ENCODE measurements at regions not wholly inside any gene's neighbourhood (a gene's known extent, or its start where the extent isn't known, plus 50 kb on each side); places are given as distances from the start of the nearest gene placed in this dataset.

DNA sequence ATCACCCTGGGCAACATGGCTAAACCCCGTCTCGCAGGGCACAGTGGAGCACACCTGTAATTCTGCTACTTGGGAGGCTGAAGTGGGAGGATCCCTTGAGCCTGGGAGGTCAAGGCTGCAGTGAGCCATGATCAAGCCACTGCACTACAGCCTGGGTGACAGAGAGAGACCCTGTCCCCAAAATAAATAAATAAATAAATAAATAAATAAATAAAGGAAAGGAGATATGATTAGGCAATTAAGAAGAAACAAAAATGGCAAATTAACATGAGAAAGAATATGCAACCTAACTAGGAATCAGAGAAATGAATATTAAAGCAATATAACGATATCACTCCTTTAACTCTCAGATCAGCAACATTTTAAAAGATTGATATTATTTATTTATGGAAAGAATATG is 92.3 kb downstream of the C1D start:
- Histone ChIP-seq H3K36me3 (no peaks in the 10 kb centered on the region), H3K4me1 (replicated peaks) (no peaks in the 10 kb centered on the region), H3K27ac (no peak overlapping the region), H3K9me3 (replicated peaks) (no peaks in the 10 kb centered on the region), H3K4me3 (no peak overlapping the region), H3K27me3 (replicated peaks) (no peaks in the 10 kb centered on the region)
- no peak for DNase-seq (ENCODE audit: low read depth in 1 of 2, low spot score in 2 of 2)

GRCh38 chr2:67974559-67975430 is 88.0 kb downstream of the C1D start:
- H3K27ac ChIP-seq, result no peak overlapping the region
- H3K36me3 ChIP-seq, result no peaks in the 10 kb centered on the region
- no peaks in the 10 kb centered on the region for H3K9me3 ChIP-seq (replicated peaks)
- no peaks in the 10 kb centered on the region for H3K4me1 ChIP-seq (replicated peaks)
- DNase-seq (ENCODE audit: low read depth in 1 of 2, low spot score in 2 of 2), result no peak
- H3K27me3 ChIP-seq (replicated peaks), result no peaks in the 10 kb centered on the region
- no peak overlapping the region for H3K4me3 ChIP-seq

DNA sequence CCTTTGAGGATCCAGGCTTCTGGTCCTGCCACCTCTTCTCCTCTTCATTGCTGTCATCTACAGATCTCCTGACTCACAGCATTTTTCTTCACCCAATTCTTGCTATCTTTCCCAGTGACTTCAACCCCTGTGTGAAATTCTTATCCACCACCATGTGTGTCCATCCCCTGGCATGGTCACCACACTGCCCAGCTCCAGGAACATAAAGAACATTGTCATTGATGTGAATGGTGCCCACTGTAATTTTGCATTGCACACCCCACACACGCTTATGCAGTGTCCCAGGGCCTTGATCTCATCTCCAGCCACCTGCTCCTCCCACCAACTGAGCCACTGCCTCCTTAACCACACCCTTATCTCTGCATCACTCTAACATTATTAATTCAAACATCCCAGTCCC is 85.3 kb downstream of the C1D start:
- Histone ChIP-seq H3K36me3 (no peaks in the 10 kb centered on the region), H3K4me1 (replicated peaks) (no peaks in the 10 kb centered on the region), H3K4me3 (no peak overlapping the region), H3K9me3 (replicated peaks) (no peaks in the 10 kb centered on the region), H3K27ac (no peak overlapping the region), H3K27me3 (replicated peaks) (no peaks in the 10 kb centered on the region)
- DNase-seq (ENCODE audit: low read depth in 1 of 2, low spot score in 2 of 2), result no peak

- H3K27ac ChIP-seq, result no peak overlapping the region
- H3K4me3 ChIP-seq, result no peak overlapping the region
- H3K4me1 ChIP-seq (replicated peaks), result no peaks in the 10 kb centered on the region
- no peaks in the 10 kb centered on the region for H3K36me3 ChIP-seq
- H3K27me3 ChIP-seq (replicated peaks), result no peaks in the 10 kb centered on the region
- no peaks in the 10 kb centered on the region for H3K9me3 ChIP-seq (replicated peaks)
- no peak for DNase-seq (ENCODE audit: low read depth in 1 of 2, low spot score in 2 of 2)
Measured at GRCh38 chr2:67982956-67983355, 79.8 kb downstream of the C1D start.

DNA sequence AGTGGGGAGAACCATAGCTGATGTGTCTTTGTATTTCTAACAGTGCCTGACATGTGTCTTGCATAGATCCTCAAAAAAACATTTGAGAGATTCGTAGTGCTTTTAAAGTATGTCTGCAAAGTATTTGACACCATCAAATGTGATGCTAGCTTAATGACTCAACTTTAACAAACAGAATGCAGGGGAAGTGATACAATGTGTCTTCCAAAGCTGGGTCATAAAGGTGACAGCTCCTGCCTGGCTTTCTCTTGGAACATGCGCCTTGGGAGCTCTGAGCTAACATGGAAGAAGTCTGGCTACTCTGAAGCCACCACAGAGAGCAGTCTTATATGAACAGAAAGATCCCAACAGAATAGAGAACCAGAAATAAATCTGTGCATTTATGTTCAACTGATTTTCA is 78.2 kb downstream of the C1D start:
- no peak for DNase-seq (ENCODE audit: low read depth in 1 of 2, low spot score in 2 of 2)
- H3K36me3 ChIP-seq, result no peaks in the 10 kb centered on the region
- H3K4me3 ChIP-seq, result no peak overlapping the region
- H3K27ac ChIP-seq, result no peak overlapping the region
- H3K27me3 ChIP-seq (replicated peaks), result no peaks in the 10 kb centered on the region
- no peaks in the 10 kb centered on the region for H3K9me3 ChIP-seq (replicated peaks)
- no peaks in the 10 kb centered on the region for H3K4me1 ChIP-seq (replicated peaks)

- H3K4me1 ChIP-seq (replicated peaks), result no peaks in the 10 kb centered on the region
- no peaks in the 10 kb centered on the region for H3K27me3 ChIP-seq (replicated peaks)
- H3K9me3 ChIP-seq (replicated peaks), result no peaks in the 10 kb centered on the region
Measured at GRCh38 chr2:67985586-67985985, 77.2 kb downstream of the C1D start.

GRCh38 chr2:67986258-67986657 is 76.5 kb downstream of the C1D start:
- no peak overlapping the region for H3K4me3 ChIP-seq
- no peaks in the 10 kb centered on the region for H3K9me3 ChIP-seq (replicated peaks)
- no peak overlapping the region for H3K27ac ChIP-seq
- DNase-seq (ENCODE audit: low read depth in 1 of 2, low spot score in 2 of 2), result no peak
- no peaks in the 10 kb centered on the region for H3K4me1 ChIP-seq (replicated peaks)
- no peaks in the 10 kb centered on the region for H3K36me3 ChIP-seq
- H3K27me3 ChIP-seq (replicated peaks), result no peaks in the 10 kb centered on the region

More at GRCh38 chr2:67985586-67985985, 77.2 kb downstream of the C1D start:
- H3K36me3 ChIP-seq, result no peaks in the 10 kb centered on the region
- H3K27ac ChIP-seq, result no peak overlapping the region
- DNase-seq (ENCODE audit: low read depth in 1 of 2, low spot score in 2 of 2), result no peak
- H3K4me3 ChIP-seq, result no peak overlapping the region

Measured in SJSA1 (cell line).